ENCODE measurements at regions not wholly inside any gene's neighbourhood (a gene's known extent, or its start where the extent isn't known, plus 50 kb on each side); places are given as distances from the start of the nearest gene placed in this dataset.
"Not testable (repeated sequence)": the region's sequence is repeated elsewhere in the genome, so short reads cannot be mapped to it uniquely, and the experiment has no call there.

DNA sequence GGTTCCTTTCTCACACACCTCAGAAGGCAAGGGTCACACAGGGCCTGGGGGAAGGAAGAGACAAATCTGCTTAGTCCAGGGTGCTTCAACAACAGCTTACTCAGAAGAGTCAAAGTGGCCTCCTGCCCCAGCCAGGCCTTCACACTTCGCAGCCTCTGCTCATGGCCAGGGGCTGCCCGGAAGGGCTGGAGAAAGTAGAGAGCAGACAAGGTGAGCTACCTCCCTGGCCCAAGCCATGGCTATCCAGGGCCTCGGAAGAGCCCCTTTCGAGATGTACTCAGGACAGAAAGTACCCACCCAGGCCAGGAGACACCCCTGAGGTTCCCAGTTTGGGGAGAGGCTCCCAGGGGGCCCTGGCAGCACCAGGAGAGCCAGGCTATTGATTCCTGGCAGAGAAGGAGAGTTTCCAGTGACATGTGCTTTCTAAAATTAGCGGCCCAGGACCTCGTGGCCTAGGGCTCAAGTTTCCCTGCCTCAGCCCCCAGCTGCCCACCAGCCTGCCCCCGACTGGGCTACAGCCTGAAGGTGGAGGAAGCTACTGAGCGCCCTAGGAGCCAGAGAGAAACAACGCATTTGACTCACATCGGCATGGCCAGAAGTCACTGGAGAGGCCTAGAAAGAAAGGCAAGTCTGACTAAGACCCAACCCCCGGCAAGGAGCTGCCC, 533.2 kb downstream of the TP53TG3F start:
- peak; percentile 37 for DNase-seq (ENCODE audit: low spot score)

GRCh38 chr16:33994207-33994606, 534.8 kb downstream of the TP53TG3F start:
- DNase-seq (ENCODE audit: low spot score) = peak; percentile 69

- peak; percentile 64 for DNase-seq (ENCODE audit: low spot score)
These were observed 536.5 kb downstream of the TP53TG3F start for GRCh38 chr16:33995821-33996372.

GRCh38 chr16:34001184-34001583, 541.8 kb downstream of the TP53TG3F start:
- peak; percentile 73 for DNase-seq (ENCODE audit: low spot score)

- peak; percentile 41 for DNase-seq (ENCODE audit: low spot score)
These were observed 542.5 kb downstream of the TP53TG3F start for GRCh38 chr16:34001961-34002360.

DNA sequence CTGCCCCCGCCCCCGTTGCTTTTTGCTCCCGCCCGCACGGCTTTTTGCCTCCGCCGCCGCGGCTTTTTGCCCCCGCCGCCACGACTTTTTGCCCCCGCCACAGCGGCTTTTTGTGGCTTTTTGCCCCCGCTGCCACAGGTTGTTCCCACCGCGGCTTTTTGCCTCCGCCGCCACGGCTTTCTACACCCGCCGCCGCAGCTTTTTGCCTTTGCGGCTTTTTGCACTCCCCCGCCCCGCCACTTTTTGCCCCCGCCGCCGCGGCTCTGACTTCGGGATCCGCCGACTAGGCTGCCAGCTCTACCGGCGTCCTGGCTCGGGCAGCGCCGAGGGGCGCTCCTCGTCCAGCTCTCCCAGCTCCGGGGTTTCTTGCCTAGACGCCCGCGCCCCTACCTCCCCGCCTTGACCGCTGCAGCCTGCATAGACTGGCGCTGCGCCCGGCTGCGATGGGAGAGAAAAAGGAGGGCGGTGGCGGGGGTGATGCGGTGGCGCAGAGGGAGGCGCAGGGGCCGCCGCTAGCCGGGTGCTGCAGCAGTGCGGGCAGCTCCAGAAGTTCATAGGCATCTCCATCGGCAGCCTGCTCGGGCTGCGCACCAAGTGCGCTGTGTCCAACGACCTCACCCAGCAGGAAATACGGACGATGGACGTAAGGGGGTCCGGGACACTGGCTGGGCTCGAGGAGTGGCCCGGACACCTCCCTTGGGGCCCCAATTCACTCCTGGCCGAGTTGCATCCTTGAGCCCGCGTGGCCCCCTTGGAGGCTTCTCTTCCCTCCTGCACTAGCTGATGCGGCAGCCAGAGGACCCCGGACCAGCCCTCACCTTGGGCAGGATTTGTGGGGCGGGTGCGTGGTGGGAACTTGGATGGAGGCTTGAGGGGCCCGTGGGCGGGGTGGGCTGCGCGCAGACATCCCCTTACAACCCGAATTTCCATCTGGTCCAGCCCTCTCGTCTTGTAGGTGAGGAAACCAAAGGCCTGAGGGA, 555.7 kb downstream of the TP53TG3F start:
- not testable (repeated sequence) for DNase-seq (ENCODE audit: low spot score)

DNA sequence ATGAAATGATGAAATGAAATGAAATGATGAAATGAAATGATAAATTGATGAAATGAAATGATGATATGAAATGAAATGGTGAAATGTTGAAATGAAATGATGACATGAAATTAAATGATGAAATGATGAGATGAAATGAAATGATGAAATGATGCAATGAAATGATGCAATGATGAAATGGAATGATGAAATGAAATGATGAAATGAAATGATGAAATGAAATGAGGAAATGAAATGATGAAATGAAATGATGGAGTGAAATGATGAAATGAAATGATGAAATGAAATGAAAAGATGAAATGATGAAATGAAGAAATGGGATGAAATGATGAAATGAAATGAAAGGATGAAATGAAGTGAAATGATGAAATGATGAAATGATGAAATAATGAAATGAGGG, 558.9 kb downstream of the TP53TG3F start:
- DNase-seq (ENCODE audit: low spot score) = not testable (repeated sequence)

- no peak for DNase-seq (ENCODE audit: low spot score)
These were observed 591.4 kb downstream of the TP53TG3F start for GRCh38 chr16:34050787-34051320.

GRCh38 chr16:34054137-34054536, 594.7 kb downstream of the TP53TG3F start:
- DNase-seq (ENCODE audit: low spot score) = no peak

DNA sequence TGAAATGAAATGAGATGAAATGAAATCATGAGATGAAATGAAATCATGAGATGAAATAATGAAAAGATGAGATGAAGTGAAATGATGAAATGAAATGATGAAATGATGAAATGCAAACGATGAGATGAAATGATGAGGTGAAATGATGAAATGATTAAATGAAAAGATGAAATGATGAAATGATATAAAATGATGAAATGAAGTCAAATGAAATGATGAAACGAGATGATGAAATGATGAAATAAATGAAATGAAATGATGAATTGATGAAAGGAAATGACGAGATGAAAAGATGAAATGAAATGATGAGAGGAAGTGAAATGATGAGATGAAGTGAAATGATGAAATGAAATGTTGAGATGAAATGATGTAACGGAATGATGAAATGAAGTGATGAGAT, 595.6 kb downstream of the TP53TG3F start:
- DNase-seq (ENCODE audit: low spot score) = no peak

- DNase-seq (ENCODE audit: low spot score) = not testable (repeated sequence)
These were observed 603.3 kb downstream of the TP53TG3F start for GRCh38 chr16:34062620-34063253.

- not testable (repeated sequence) for DNase-seq (ENCODE audit: low spot score)
These were observed 604.2 kb downstream of the TP53TG3F start for GRCh38 chr16:34063498-34064157.

DNA sequence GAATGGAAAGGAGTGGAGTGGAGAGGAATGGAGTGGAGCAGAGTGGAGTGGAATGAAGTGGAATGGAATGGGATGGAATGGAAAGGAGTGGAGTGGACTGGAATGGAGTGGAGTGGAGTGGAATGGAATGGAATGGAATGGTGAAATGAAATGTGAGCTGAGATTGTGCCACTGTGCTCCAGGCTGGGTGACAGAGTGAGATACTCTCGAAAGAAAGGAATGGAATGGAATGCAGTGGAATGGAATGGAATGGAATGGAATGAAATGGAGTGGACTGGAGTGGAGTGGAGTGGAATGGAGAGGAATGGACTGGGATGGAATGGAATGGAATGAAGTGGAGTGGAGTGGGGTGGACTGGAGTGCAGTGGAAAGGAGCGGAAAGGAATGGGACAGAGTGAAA, 605.2 kb downstream of the TP53TG3F start:
- DNase-seq (ENCODE audit: low spot score) = not testable (repeated sequence)

DNA sequence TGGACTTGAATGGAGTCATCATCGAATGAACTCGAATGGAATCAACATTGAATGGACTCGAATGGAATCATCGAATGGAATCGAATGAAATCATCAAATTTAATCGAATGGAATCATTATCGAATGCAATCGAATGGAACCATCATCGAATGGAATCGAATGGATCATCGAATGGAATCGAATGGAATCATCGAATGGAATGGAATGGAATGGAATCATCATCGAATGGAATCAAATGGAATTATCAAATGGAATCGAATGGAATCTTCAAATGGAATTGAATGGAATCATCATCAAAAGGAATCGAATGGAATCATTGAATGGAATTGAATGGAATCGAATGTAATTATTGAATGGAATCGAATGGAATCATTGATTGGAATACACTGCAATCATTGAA, 610.3 kb downstream of the TP53TG3F start:
- not testable (repeated sequence) for DNase-seq (ENCODE audit: low spot score)

- DNase-seq (ENCODE audit: low spot score) = no peak
These were observed 619.3 kb downstream of the TP53TG3F start for GRCh38 chr16:34078691-34079090.

- DNase-seq (ENCODE audit: low spot score) = not testable (repeated sequence)
These were observed 625.6 kb downstream of the TP53TG3F start for GRCh38 chr16:34085038-34085437.

GRCh38 chr16:34095006-34095405, 635.6 kb downstream of the TP53TG3F start:
- DNase-seq (ENCODE audit: low spot score) = not testable (repeated sequence)

GRCh38 chr16:34096911-34097310, 637.5 kb downstream of the TP53TG3F start:
- DNase-seq (ENCODE audit: low spot score) = not testable (repeated sequence)

GRCh38 chr16:34097326-34097725, 637.9 kb downstream of the TP53TG3F start:
- not testable (repeated sequence) for DNase-seq (ENCODE audit: low spot score)

DNA sequence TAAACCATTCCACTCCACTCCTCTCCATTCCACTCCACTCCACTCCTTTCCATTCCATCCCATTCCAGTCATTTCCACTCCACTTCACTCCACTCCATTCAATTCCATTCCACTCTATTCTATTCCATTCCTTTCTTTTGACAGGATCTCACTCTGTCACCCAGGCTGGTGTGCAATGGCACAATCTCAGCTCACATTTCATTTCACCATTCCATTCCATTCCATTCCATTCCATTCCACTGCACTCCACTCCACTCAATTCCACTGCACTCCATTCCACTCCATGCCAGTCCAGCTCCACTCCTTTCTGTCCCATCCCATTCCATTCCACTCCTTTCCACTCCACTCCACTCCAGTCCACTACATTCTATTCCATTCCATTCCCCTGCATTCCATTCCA, 638.6 kb downstream of the TP53TG3F start:
- DNase-seq (ENCODE audit: low spot score) = not testable (repeated sequence)

GRCh38 chr16:34099028-34099427, 639.6 kb downstream of the TP53TG3F start:
- DNase-seq (ENCODE audit: low spot score) = not testable (repeated sequence)

Measured in mesenteric fat pad (tissue), 1 donor.